Uterus (tissue), 3 donors: ENCODE measurements at regions not wholly inside any gene's neighbourhood (a gene's known extent, or its start where the extent isn't known, plus 50 kb on each side); places are given as distances from the start of the nearest gene placed in this dataset.

Source experiments
- DNase-seq, 2 donors: peaks; one replicate each; pipeline ENCODE4 v3.0.0-alpha.2; 2019 to 2020
- H3K27ac ChIP-seq, 2 donors: fragments of 200-600 bp; sonication (generic); 1 replicate in 1 of 2; 2 replicates in 1 of 2; pipeline ENCODE4 v1.5.1; 2016 to 2018
- H3K27me3 ChIP-seq, 2 donors: fragments of 200-600 bp; sonication (generic); one replicate each; pipeline ENCODE4 v1.5.1; 2018 to 2019; ENCODE audit warnings: control low read depth in 1 of 2
- H3K36me3 ChIP-seq, 2 donors: fragments of 200-600 bp; sonication (generic); one replicate each; pipeline ENCODE4 v1.5.1; 2019; ENCODE audit warnings: control low read depth in 1 of 2
- H3K4me1 ChIP-seq, 2 donors: fragments of 200-600 bp; sonication (generic); one replicate each; pipeline ENCODE4 v1.5.1; 2018 to 2019; ENCODE audit warnings: control low read depth in 1 of 2
- H3K4me3 ChIP-seq, 2 donors: fragments of 200-600 bp; sonication (generic); 1 replicate in 1 of 2; 2 replicates in 1 of 2; pipeline ENCODE4 v1.5.1; 2018 to 2019; ENCODE audit warnings: mild to moderate bottlenecking in 1 of 2
- H3K9me3 ChIP-seq, 2 donors: fragments of 200-600 bp; sonication (generic); one replicate each; pipeline ENCODE4 v1.5.1; 2019; ENCODE audit warnings: control low read depth in 1 of 2
- CTCF ChIP-seq, 4 experiments: fragments of 200-600 bp in 2 of 4; fragments of 450-650 bp in 2 of 4; sonication (generic) in 2 of 4; IDR thresholded peaks; one replicate each; pipeline ENCODE4 v1.5.1; 2016 to 2019; ENCODE audit warnings: antibody characterized with exemption in 4 of 4, mild to moderate bottlenecking in 2 of 4, moderate library complexity in 1 of 4
- POLR2A ChIP-seq, 2 donors: fragments of 450-650 bp; IDR thresholded peaks; one replicate each; pipeline ENCODE4 v1.6.1; 2016; ENCODE audit warnings: antibody characterized with exemption in 2 of 2, mild to moderate bottlenecking in 1 of 2, moderate library complexity in 1 of 2
- intact Hi-C: fragments of 100-400 bp; cut with DNase I; formaldehyde crosslinking; loops from one replicate; pipeline ENCODE4 v1.15.1; 2023; ENCODE audit warnings: low total_unique reads
- donor health status: DM: yes; HTN: yes; CAD: no.

GRCh38 chr13:64311112-64311511 lies 2895.5 kb upstream of the PCDH20 start:
- Histone ChIP-seq H3K36me3 (peaks cover 0 to 3% of the 10 kb centered on the region in 2 donors), H3K27me3 (no peaks in the 10 kb centered on the region), H3K9me3 (no peaks in the 10 kb centered on the region), H3K4me1 (no peaks in the 10 kb centered on the region), H3K27ac (no peak overlapping the region), H3K4me3 (no peak overlapping the region)
- no peak for DNase-seq
- TF ChIP-seq CTCF (IDR thresholded peaks at IDR 0.05) = no peak
- TF ChIP-seq POLR2A (IDR thresholded peaks at IDR 0.05) = no peak
- intact Hi-C loops = no loop called here

DNA sequence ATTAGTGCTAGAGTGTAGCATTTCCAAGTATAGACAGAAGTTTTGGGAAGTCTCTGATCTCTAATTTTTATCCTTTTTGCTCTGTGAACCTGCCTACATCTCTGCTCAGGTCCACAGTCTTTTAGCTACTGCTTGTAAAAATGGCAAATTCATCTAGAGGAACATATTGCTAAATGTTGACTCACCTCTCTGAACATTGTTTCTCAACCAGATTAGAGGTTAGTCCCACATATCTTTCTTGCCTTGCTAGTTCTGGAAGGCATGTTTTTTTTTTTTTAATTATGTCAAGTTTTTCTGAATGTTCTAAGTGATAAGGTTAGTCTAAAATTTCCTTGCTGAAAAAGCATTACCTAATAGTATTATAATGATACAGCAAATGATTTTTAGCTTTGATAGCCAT lies 2889.6 kb upstream of the PCDH20 start:
- H3K36me3 ChIP-seq = no peaks in the 10 kb centered on the region
- TF ChIP-seq CTCF (IDR thresholded peaks at IDR 0.05) = no peak
- no peak for TF ChIP-seq POLR2A (IDR thresholded peaks at IDR 0.05)
- DNase-seq = no peak
- no peak overlapping the region for H3K4me3 ChIP-seq
- intact Hi-C loops = no loop called here
- H3K27me3 ChIP-seq = no peaks in the 10 kb centered on the region
- no peak overlapping the region for H3K27ac ChIP-seq
- H3K4me1 ChIP-seq = no peaks in the 10 kb centered on the region
- H3K9me3 ChIP-seq = no peaks in the 10 kb centered on the region

GRCh38 chr13:64300239-64300638 lies 2884.6 kb upstream of the PCDH20 start:
- TF ChIP-seq CTCF (IDR thresholded peaks at IDR 0.05) = no peak
- no peak for TF ChIP-seq POLR2A (IDR thresholded peaks at IDR 0.05)
- intact Hi-C loops = no loop called here
- DNase-seq = no peak
- Histone ChIP-seq H3K27ac (no peak overlapping the region), H3K36me3 (no peaks in the 10 kb centered on the region), H3K9me3 (no peaks in the 10 kb centered on the region), H3K27me3 (no peaks in the 10 kb centered on the region), H3K4me3 (no peak overlapping the region), H3K4me1 (no peaks in the 10 kb centered on the region)

- Histone ChIP-seq H3K9me3 (no peaks in the 10 kb centered on the region), H3K4me3 (no peak overlapping the region), H3K27ac (no peak overlapping the region), H3K4me1 (no peaks in the 10 kb centered on the region), H3K36me3 (no peaks in the 10 kb centered on the region), H3K27me3 (no peaks in the 10 kb centered on the region)
- no peak for TF ChIP-seq POLR2A (IDR thresholded peaks at IDR 0.05)
- no peak for TF ChIP-seq CTCF (IDR thresholded peaks at IDR 0.05)
- intact Hi-C loops = no loop called here
- DNase-seq = no peak
Measured at GRCh38 chr13:64293923-64294322, 2878.3 kb upstream of the PCDH20 start.

- DNase-seq = no peak
- H3K36me3 ChIP-seq = no peaks in the 10 kb centered on the region
- no peaks in the 10 kb centered on the region for H3K4me1 ChIP-seq
- no peaks in the 10 kb centered on the region for H3K9me3 ChIP-seq
- intact Hi-C loops = no loop called here
- TF ChIP-seq CTCF (IDR thresholded peaks at IDR 0.05) (no peak), POLR2A (IDR thresholded peaks at IDR 0.05) (no peak)
- no peak overlapping the region for H3K27ac ChIP-seq
- no peaks in the 10 kb centered on the region for H3K27me3 ChIP-seq
- no peak overlapping the region for H3K4me3 ChIP-seq
Measured at GRCh38 chr13:64289702-64290101, 2874.1 kb upstream of the PCDH20 start.
